DMS 273 (cell line): ENCODE measurements at regions not wholly inside any gene's neighbourhood (a gene's known extent, or its start where the extent isn't known, plus 50 kb on each side); places are given as distances from the start of the nearest gene placed in this dataset.
"Not testable (repeated sequence)": the region's sequence is repeated elsewhere in the genome, so short reads cannot be mapped to it uniquely, and the experiment has no call there.

Source experiments
- DNase-seq: peaks from one replicate; lab custom pipeline; 2025; ENCODE audit not compliant: unreplicated experiment; lab: John Stamatoyannopoulos, UW

GRCh38 chr12:131213896-131214442, 260.3 kb downstream of the ADGRD1 start:
- no peak for DNase-seq

- DNase-seq, result not testable (repeated sequence)
Measured at GRCh38 chr12:131214936-131215335, 261.2 kb downstream of the ADGRD1 start.

DNA sequence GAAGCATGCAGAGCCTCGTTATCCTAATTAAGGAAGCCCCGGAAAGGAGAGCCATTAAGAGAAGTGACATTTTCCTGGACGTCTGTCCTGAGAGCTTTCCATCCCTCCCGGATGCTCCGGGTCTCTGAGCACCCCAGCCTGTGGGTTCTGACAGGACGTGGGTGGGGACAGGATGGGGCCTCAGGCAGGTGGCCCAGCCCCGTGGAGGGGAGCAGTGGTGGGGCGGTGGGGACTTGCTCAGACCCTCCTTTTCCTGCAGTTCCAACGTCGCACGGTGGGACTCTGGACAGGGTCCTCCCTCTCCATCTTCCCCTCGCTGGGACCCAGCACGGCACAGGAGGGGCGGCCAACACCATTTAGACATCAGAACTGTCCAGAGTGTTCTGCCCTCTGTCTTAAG, 262.9 kb downstream of the ADGRD1 start:
- DNase-seq, result not testable (repeated sequence)

DNA sequence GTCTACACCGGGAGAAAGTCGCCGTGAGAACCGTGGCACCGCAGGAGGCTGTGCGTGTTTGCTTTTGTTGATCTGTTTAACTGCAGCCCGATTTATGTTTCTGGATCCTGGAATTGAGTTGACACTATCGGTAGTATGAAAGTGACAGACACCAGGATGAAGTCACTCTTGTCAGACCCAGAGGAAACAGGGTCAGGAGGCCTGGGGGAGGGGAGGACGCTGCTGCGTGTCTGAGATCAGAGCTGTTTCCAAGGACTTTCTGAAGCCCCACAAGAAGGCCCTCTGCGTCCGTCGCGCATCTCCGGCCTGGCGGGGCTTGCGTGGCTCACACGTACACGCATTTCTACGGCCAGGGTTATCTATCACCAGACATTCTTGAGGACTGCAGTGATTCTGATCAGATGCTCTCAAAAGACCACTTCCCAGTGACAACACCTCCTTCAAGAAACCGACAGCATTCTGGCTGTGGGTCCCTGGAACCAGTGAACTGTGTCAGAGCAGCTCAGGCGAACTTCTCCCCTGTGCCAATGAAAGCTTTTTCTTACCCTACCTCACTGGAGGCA, 263.4 kb downstream of the ADGRD1 start:
- DNase-seq, result no peak

GRCh38 chr12:131218026-131218922, 264.6 kb downstream of the ADGRD1 start:
- no peak for DNase-seq

DNA sequence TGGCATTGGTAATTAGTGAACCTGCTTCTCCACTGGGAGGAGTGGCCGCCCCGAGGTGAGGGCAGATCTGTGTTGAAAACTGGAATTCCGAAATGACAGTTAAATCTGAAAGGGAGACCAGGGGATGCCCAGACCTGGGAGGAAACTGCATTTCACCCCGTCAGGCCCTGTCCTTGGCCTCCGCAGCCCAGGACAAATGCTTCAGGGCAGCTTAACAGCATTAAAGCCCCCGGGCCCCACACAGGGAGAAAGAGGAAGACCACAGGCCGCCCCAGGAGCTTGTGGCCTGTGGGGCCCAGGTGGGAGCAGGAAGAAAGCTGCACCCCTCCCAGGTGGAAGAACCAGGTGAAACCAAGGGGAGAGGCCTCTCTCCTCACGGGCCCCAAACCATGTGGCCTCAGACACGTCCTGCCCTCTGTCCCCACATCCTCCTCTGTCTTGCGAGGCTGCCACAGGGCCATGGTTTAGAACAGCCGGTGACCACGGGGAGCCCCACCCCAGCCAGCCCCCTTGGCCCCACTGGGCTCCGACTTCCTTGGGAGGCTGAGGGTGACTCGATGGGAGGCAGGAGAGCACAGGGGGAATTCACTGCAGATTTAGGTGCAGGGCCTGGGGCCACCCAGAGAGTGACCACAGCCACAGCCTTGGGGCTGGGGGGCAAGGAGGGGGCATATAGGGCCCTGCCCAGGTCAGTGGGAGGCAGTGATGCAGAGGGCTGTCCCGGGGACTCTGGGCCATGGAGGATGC, 265.4 kb downstream of the ADGRD1 start:
- DNase-seq, result no peak

DNA sequence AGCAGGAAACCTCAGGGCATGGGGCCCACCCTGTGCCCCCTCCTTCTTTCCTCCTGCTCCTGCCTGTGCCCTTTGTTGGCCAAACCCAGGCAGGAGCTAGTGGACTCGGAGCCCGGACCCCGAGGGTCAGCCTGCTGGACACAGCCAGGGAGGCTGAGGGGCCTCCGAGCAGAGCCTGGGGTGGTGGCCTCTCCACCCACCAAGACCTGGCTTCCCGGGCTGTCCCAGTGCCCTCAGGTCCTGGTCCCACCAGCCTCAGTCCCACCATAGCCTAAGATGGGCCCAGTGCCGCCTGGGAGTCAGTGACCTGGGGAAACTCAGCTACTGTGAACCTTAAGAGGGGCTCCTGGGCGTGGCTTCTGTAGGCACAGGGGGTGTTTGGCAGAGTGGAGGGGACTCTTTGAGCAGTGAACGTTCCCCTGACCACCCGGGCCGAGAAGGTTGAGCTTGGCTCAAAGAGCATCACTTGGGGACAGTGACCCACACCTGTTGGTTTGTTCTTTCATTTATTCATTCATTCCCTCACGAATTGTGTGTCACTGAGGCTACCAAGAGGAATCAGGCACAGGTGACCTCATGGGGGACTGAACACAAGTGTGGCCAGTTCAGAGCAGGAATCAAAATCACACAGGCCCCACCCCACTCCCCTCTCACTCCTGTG, 266.1 kb downstream of the ADGRD1 start:
- no peak for DNase-seq

GRCh38 chr12:131220331-131220685, 266.6 kb downstream of the ADGRD1 start:
- DNase-seq, result no peak

DNA sequence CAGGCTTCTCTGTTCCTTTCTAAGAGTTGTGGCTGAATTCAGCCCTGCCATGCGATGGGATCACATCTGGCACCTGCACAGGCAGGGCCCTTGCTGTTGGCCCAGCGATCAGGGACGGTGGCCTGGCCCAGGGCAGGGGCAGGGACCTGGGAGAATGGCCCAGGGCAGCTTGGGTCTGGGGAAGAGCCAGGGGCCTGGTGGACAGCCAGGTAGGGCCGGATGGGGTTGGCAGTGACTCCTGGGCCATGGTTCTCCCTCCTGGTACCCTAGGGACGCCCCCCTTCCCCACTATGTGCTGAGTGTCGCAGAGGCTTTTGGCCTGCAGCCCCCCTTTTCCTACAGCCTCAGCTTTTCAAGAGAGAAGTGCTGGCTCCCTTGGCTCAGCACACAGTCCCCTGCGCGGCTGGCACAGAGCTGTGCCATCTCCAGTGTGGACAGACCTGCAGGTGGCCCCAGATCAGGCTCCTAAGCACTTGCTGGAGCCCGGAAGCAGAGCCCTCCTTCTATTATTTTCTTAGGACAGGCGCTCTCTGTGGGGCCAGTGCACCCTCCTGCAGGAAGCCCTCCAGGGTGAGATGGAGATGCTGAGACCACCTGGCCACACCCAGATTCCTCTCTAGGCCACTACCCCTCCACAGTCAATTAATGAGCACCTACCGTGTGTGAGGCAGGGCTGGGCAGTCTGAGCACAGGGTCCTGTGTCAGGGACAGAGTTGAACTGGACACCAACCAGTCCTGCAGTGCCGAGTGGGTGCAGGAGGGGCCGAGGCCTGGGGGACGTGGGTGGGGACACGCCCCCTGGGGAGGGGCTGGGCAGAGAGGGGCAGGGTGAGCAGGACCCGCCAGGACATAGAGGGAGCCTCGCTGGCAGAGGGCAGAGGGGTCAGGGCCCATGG, 267.6 kb downstream of the ADGRD1 start:
- no peak for DNase-seq

- no peak for DNase-seq
Measured at GRCh38 chr12:131221957-131222328, 268.2 kb downstream of the ADGRD1 start.

- no peak for DNase-seq
Measured at GRCh38 chr12:131222329-131223139, 268.8 kb downstream of the ADGRD1 start.

GRCh38 chr12:131223171-131223761, 269.6 kb downstream of the ADGRD1 start:
- no peak for DNase-seq

DNA sequence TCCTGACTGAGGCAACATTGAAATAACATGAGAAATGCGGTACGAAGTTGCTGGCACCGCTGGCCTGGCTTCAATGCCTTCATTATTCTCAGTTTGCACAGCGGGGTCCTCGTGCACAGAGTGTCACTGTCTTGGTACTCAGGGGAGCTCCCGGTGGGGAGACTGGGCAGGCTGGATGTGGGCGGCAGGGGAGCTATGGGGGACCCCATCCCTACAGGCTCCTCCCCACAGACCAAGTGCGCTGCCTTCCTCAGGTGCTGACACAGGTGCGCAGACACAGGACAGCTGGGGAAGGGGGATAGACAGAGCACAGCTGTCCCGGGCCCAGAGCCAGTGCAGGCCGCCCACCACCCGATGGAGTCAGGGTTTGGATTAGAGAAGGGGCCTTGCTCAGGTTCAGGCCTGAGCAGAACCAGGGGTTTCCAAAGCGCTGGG, 270.1 kb downstream of the ADGRD1 start:
- no peak for DNase-seq

GRCh38 chr12:131224226-131225065, 270.7 kb downstream of the ADGRD1 start:
- DNase-seq, result not testable (repeated sequence)

GRCh38 chr12:131225066-131225380, 271.3 kb downstream of the ADGRD1 start:
- not testable (repeated sequence) for DNase-seq

DNA sequence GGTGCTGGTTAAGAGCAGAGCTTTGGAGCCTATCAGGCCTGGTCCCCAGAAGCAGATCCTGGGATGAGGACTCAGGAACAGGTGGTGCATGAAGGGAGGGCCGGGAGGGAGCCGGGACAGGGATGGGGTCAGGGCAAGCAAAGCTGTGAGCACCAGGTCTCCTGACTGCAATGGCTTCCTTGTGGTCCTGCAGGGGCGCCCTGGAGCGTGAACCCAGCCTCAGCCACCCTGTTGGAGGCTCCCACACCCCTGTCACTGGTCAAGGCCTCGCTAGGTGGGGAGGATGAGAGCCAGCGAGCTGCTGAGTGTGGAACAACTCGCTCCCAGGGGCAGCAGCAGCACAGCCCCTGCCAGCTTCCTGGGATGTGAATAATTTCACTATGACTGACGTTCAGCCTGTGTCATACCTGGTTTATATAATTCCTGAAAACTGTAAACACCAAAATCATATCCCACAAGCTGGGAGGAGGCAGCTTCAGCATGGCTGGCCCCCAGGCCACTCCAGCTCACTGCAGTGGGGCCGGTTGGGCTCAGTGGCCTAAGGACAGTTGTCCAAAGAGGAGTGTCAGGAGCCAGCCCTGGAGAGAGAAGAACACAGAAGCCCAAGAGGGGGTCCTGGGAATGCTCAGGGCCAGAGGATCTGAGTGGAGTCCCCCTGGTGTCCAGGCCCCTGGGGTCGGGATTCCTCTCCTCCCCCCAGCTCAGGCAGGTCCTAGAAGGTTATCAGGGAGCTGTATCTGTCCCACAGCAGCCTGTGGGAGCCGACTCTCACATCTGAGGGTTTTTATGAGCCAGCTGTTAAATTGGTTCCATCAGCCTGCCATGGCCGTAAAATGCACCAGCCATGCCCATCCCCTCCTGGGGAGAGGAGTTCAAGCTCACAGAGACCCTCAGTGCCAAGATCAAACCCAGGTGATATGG, 272.9 kb downstream of the ADGRD1 start:
- DNase-seq, result peak; percentile 3

- not testable (repeated sequence) for DNase-seq
Measured at GRCh38 chr12:131227641-131228040, 273.9 kb downstream of the ADGRD1 start.
